ENCODE measurements at regions not wholly inside any gene's neighbourhood (a gene's known extent, or its start where the extent isn't known, plus 50 kb on each side); places are given as distances from the start of the nearest gene placed in this dataset.
A peak's percentile ranks its signal among the peaks of the same experiment; 100 is the strongest.
"Not testable (repeated sequence)": the region's sequence is repeated elsewhere in the genome, so short reads cannot be mapped to it uniquely, and the experiment has no call there.

- DNase-seq, result no peak
These were observed 83.2 kb upstream of the TNRC6B start for GRCh38 chr22:40094485-40094884.

GRCh38 chr22:40099887-40100286, 77.8 kb upstream of the TNRC6B start:
- DNase-seq, result not testable (repeated sequence)

GRCh38 chr22:40105755-40106154, 72.0 kb upstream of the TNRC6B start:
- no peak for DNase-seq

- peak; percentile 18 for DNase-seq
These were observed 70.5 kb upstream of the TNRC6B start for GRCh38 chr22:40107244-40107643.

GRCh38 chr22:40107851-40108378, 69.8 kb upstream of the TNRC6B start:
- no peak for DNase-seq

GRCh38 chr22:40108396-40108795, 69.3 kb upstream of the TNRC6B start:
- DNase-seq, result no peak

GRCh38 chr22:40108926-40109325, 68.8 kb upstream of the TNRC6B start:
- not testable (repeated sequence) for DNase-seq

GRCh38 chr22:40111451-40111850, 66.3 kb upstream of the TNRC6B start:
- no peak for DNase-seq

- no peak for DNase-seq
These were observed 65.1 kb upstream of the TNRC6B start for GRCh38 chr22:40112595-40112994.

GRCh38 chr22:40113696-40114095, 64.0 kb upstream of the TNRC6B start:
- DNase-seq, result no peak

- DNase-seq, result no peak
These were observed 63.3 kb upstream of the TNRC6B start for GRCh38 chr22:40114411-40114810.

- no peak for DNase-seq
These were observed 61.1 kb upstream of the TNRC6B start for GRCh38 chr22:40116496-40117200.

- DNase-seq, result no peak
These were observed 58.7 kb upstream of the TNRC6B start for GRCh38 chr22:40118979-40119378.

GRCh38 chr22:40120848-40121247, 56.9 kb upstream of the TNRC6B start:
- no peak for DNase-seq

- no peak for DNase-seq
These were observed 56.3 kb upstream of the TNRC6B start for GRCh38 chr22:40121461-40121860.

- no peak for DNase-seq
These were observed 54.9 kb upstream of the TNRC6B start for GRCh38 chr22:40122792-40123191.

- no peak for DNase-seq
These were observed 54.3 kb upstream of the TNRC6B start for GRCh38 chr22:40123387-40123786.

Measured in MV-4-11 (cell line).